NCI-H524 treated with DMSO at 0.1 percent for 48 hours (cell line): ENCODE measurements at regions not wholly inside any gene's neighbourhood (a gene's known extent, or its start where the extent isn't known, plus 50 kb on each side); places are given as distances from the start of the nearest gene placed in this dataset.
"Not testable (repeated sequence)": the region's sequence is repeated elsewhere in the genome, so short reads cannot be mapped to it uniquely, and the experiment has no call there.

Experiments used
- DNase-seq: peaks from one replicate; lab custom pipeline; 2025; lab: John Stamatoyannopoulos, UW

DNA sequence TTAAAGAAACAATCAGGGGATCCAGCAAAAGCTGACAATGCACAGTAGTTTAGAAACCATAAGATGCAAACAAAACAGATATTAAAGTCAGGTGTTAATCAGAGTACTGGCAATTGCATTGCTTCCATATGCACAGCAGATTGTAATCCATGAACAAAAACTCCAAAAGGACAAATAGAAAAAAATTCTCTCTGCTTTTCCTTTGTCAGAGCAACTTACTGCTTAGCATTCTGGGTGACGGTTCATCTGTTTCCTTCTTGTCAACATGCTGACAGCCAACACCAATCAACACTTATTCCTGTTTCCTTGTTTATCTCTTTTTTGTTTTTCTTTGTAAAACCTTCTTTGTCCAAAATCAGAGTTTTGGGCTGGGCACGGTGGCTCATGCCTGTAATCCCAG is 473.1 kb downstream of the XIRP2 start:
- no peak for DNase-seq

DNA sequence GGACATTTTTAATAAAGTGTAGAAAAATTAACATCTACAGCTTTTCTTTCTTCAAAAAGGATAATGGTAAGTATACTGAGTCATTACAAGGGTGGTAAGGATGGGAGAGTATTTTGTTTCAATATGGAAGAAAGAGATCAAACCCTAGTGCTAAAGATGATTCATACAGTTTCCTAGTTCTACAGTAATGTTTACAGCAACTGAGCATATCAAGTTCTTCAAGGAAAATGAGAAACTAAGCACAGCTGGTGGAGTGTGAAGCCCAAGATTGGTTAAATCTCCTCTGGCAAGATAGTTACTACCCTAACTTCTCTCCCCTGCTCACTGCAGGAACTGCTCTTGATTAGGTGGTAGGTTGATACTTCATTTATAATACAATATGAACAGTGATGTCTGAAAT is 467.5 kb downstream of the XIRP2 start:
- no peak for DNase-seq

DNA sequence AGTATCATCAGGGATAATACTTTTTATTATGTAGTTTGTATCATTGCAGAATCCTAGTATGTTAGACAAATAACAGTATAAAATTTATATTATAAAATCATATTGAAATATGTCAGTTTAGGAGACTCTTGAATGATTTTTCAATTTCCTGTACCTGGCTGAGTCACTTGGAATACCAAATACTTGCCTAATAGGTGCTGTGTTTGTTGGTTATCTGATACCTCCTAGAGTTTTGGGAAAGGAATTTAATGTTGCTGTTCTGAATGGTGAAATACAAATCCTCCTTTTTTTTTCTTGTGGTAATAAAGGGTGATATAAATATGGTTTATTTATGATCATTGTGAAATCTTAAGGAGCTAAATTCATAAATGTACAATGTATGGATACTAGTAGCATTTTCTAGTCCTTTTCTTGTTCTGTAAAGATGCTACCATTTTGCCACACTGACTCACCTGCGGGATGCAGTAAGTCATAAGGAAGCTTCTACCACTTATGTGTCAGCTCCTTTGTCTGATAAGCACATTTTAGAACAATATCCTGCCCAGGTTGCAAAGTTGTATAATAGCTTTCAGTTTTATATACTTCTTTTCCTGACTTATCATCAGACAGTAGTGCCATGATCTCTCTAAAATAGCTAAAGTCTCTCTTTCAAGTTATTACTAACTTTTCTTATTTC is 465.5 kb downstream of the XIRP2 start:
- DNase-seq, result no peak

DNA sequence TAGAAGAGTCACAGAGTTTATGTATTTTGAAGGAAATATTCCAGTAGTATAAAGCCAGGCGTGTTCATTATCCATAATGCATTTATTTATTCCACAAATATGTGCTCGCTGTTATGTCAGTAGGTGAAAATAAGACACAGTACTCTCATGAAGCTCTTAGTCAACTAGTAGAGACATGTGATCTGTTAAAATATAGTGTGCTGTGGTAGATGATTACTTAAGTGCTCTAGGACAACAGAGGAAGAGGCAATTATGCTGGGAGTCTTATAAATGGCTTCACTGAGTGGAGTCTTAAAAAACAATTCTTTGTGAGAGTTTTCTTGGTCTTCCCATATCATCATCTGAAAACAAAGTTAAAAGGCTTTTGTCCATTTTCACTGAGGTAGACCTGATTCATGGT is 457.3 kb downstream of the XIRP2 start:
- DNase-seq, result no peak

DNA sequence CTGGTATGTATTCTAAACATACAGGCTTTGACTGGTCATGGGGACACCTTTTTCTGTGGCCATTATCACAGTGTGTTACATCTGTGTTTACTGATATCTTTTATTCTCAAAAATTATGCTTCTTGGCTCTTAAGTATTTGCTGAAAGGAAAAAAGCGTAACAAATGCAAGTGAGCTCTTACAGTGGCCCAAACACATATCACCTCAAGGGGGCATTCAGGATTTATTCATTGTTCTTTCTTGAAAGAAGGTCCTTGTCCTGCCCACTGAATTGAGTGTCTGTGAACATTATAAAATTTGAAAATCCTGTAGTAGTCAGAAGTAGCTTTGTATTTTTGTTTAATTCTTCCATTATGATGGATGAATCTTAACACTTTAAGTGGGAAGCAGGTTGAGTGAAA is 454.5 kb downstream of the XIRP2 start:
- no peak for DNase-seq

DNA sequence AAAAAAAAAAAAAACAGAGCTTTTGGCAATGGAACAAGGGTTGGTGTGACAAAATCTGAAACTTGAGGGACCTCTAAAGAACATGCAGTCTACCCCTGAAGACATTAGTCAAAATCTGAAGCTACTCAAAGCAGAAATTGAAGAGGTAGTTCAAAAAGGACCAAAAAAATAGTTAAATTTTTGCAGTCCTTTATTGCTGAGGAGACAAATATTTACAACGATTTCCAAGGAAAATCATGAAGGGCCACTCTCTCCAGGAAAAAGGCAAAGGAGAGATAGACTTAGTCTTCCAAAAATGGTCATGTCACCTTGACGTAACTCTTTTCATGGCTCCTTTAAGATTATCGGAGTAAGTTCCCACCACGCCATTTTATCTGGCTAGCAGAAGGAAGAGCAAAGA is 452.0 kb downstream of the XIRP2 start:
- DNase-seq, result no peak

DNA sequence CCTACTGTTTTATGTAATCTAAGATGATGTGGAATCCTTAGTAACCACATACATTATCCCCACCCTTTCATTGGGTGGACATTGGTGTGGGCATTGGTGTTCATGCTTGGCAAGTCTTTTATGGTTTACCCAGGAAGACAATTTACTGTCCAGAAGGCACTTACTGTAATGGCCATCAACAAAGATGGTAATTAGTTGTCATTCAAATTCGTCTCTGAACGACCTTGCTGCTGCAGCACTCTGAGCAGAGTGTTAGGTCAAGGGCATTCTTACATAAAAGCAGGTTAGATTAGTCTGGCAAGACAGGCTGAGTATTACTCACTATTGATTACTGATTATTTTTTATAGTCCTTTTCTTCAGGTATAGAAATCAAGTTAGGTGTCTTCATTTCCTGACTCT is 447.9 kb downstream of the XIRP2 start:
- no peak for DNase-seq

DNA sequence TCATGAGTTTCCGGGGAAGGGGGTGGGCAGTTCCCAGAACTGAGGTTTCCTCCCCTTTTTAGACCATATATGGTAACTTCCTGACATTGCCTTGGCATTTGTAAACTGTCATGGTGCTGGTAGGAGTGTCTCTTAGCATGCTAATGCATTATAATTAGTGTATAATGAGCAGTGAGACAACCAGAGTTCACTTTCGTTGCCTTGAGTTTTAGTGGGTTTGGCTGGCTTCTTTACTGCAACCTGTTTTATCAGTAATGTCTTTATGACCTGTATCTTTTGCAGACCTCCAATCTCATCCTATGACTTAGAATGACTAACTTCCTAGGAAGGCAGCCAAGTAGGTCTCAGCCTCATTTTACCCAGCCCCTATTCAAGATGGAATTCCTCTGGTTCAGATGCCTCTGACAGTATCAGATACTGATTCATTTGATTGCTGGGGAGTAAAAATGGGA is 447.3 kb downstream of the XIRP2 start:
- DNase-seq, result no peak

DNA sequence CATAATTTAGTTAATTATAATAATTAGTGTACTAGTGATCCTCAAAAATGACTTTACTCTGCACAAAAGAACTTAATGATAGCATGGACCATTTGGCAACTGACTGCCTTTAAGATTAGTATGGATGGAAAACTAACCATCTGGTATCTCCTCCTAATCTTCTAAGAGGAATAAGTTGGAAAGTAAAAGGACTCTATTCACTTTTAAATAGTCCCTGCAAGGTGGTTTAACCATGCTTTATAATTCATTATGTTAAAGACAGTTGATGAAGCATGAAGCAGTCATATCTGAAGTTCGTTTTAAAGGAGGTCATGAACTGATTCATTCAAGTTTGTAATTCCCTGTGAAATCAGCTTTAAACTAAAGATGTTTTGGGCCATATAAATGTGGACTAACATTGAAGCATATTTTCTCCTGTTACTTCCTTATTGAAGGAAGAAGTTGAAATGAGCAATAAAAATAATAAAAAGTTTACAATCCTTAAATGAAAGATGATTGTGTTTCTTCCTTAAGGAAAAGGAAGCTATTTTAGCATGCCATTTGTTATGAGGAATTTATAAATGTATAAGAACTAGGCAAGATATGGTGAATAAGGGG is 446.0 kb downstream of the XIRP2 start:
- DNase-seq, result peak; percentile 74

DNA sequence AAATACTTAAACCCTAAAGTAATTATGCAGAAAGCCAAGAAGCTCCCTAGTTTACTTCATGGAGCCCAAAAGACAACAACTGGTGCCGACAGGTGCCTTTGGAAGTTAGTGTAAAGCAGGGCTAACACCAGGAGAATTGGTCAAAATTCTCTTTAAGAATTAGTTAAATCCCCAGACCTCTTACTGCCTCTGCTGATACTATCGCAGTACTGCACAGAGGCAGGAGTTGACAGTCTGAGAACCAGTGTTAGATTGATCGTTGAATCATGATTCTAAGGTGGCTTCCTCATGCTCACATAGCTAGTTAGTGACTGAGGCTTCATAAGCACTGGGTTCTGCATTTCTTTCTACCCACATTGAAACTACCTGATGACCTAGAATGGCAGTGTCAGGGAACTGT is 445.0 kb downstream of the XIRP2 start:
- DNase-seq, result no peak

DNA sequence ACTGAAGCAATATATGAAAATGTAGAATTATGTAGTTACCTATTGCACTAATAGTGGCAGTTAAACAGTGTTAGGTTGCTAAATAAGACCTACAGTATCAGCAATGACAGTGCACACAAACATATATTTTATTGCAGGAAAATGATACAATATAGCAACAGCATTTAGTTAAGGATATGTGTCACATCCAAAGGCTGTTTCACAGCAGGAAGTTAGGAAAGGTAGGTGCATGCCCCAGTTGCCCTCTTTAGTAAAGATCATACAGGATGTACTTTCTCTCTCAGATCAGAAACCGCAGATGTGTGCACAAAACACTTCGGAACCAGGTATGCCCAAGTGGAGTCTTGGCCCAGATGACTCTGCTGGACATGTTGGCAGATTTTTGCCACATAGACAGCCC is 444.1 kb downstream of the XIRP2 start:
- no peak for DNase-seq

DNA sequence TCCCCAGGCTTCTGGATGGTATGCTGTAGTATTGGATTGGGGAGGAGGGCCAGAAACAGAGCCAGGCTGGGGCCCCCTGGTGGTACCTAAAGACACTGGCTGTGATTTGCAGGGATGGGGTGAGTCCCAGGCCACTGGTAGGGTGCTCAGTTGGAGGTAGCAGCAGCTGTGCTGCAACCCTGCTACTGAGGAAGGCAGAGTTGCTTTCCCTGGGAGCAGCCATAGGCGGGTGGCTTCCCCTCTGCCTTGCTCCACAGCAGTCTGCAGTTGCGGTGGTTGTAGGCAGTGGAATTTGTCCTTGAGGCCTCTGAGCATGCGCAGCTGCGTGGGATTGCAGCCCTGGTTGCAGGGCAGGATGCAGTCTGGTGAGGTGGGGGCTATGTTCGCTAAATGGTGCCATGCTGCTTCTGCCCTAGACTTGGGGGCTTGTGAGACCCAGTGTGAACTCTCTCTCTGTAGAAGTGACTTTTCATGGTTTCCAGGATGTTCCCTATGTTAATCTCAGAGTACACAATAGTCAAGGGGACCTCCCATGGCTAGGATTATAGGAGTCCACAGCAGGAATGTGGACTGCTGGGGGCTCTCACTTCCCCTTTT is 443.5 kb downstream of the XIRP2 start:
- DNase-seq, result no peak

DNA sequence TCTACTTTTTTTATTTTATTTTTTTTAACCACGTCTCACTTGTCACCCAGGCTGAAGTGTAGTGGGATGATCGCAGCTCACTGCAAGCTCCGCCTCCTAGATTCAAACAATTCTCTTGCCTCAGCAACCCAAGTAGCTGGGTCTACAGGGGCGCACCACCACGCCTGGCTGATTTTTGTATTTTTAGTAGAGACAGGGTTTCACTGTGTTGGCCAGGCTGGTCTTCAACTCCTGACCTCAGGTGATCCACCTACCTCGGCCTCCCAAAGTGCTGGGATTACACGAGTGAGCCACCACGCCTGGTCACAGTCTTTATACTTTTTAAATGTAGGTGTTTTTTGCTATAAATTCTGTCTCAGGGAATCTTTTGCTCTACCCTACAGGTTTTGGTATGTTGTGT is 440.5 kb downstream of the XIRP2 start:
- not testable (repeated sequence) for DNase-seq

DNA sequence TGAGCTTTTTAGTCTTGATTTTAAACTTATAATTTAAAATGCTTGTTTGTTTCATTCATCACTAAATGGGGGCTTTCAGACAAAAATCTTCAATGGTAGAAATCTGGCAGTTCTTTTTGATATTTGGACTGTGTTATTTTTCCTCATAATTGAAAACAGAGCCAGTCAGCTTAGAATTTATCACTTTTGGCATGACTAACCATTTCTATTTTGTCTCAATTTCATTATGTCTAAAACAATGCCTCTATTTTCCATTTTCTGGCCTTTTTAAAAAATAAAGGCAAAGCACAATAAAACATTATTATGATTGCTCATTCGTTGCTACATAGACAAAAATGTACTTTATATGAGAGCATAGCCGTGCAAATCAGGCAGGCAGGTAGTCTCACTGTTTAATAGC is 434.5 kb downstream of the XIRP2 start:
- no peak for DNase-seq

DNA sequence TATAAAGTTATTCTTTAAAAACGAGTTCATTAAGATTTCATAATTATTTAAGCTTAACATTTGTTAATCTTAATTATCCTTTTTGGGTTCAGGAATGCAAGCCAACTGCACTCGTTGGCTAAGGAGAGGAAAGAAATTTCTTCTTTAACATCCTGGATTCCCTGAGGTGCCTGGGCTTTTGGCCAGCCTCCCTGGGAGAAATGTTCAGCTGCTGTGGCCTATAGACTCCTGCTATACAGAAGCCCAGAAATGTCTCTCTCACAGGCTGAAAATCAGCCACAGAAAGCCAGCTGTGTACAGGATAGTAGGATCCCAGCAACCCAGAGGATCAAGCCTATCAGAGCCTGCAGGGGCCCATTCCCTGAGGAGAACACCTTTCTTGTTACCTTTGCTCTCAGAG is 430.3 kb downstream of the XIRP2 start:
- DNase-seq, result no peak

DNA sequence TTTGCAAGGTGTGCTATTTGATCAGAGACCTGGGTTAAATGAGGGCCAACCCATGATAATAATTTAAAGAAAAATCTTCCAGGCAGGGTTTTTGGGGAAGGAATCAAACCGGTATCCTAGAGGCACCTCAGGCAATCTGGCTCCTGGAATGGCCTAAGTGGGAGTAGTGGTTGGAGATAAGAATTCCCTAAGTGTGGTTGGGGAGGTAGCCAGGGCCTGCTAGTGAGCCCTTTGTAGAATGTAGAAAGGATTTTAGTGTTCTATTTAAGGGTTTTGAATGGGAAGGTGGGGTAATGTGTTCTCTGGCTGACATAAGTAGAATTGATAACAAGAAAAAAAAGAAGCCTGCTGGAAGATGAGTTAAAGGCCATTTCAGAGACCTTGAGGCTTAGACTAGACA is 422.2 kb downstream of the XIRP2 start:
- no peak for DNase-seq
